ENCODE measurements at regions not wholly inside any gene's neighbourhood (a gene's known extent, or its start where the extent isn't known, plus 50 kb on each side); places are given as distances from the start of the nearest gene placed in this dataset.
"Not testable (repeated sequence)": the region's sequence is repeated elsewhere in the genome, so short reads cannot be mapped to it uniquely, and the experiment has no call there.

- no peak for DNase-seq
These were observed 205.0 kb upstream of the AHR start for GRCh38 chr7:17093461-17093860.

DNA sequence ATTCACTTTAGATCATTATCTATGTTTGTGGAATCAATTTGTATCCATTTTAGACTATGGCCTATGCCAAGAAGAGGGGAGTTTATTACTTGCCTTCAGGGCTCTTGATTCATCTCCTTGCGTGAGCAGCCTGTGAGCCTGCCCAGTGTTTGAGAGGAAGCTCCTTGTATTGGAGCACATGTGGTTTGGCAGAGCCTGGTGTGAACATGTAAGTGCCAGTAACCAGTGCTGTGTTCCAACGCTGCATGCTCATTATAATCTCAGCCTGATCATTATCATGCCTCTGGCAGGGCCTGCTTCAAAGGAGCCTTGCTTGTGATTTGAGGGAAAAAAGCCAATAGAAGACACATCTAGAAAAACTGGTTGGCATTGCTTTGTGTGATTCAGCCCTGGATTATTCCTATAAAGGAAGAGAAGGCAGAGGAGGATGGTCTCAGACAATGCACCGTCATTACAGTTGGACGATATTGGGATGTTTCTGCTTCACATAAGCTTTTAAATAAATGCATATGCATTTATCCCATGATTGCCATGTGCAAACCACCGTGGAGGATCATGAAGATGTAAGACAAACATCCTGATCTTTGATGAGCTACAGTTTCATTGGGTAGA is 203.4 kb upstream of the AHR start:
- DNase-seq = no peak

- no peak for DNase-seq
These were observed 202.5 kb upstream of the AHR start for GRCh38 chr7:17095931-17096330.

- DNase-seq = no peak
These were observed 200.7 kb upstream of the AHR start for GRCh38 chr7:17097668-17098297.

- no peak for DNase-seq
These were observed 199.9 kb upstream of the AHR start for GRCh38 chr7:17098515-17098914.

- DNase-seq = no peak
These were observed 199.1 kb upstream of the AHR start for GRCh38 chr7:17099083-17099973.

DNA sequence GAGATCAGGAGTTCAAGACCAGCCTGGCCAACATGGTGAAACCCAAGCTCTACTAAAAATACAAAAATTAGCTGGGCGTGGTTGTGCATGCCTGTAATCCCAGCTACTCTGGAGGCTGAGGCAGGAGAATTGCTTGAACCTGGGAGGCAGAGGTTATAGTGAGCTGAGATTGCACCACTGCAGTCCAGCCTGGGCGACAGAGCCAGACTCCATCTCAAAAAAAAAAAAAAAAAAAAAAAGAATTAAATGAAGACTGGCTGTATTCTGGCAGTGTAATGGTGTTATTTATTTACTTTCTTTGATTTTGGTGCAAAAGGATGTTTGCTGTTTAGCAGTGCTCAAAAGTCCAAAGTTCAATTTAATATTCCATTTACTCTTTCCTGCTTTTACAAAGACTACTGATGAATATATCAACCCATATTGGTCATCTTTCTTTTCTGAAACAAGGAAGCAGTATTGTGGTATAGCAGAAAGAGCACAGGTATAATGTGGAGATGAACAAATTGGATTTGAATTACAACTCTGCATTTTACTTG is 198.4 kb upstream of the AHR start:
- DNase-seq = not testable (repeated sequence)

- DNase-seq = no peak
These were observed 197.2 kb upstream of the AHR start for GRCh38 chr7:17101207-17101696.

DNA sequence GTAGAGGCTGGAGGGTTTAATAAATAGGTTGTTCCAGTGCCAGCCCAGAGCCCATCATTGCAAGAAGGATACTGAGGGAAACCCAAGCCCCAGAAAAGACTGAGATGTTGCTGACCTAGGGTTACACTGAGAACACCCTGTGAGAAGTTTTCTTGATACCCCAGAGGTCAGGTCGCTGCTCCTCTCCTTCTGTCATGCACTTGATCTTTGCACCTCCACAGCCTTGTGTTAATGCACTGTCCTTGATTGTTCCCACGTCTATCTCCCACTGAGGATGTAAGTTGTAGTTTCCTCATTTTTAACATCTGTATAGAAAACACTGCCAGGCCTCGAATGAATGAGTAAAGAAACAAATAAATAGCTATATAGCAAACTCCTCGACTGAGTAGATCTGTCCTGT is 195.3 kb upstream of the AHR start:
- DNase-seq = no peak

- no peak for DNase-seq
These were observed 194.5 kb upstream of the AHR start for GRCh38 chr7:17103984-17104383.

GRCh38 chr7:17104419-17104818 is 194.0 kb upstream of the AHR start:
- DNase-seq = no peak

DNA sequence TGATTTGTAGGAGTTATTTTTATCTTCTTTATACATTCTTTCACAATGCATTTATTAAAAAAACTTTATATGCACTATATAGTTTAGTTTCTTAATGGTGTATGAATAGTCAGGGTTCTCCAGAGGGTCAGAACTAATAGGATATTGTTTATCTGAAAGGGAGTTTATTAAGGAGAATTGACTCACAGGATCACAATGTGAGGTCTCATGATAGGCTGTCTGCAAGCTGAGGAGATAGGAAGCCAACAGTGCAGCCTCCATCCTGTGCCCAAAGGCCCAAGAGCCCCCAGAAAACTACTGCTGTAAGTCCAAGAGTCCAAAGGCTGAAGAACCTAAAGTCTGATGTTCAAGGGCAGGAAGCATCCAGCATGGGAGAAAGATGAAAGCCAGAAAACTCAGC is 192.8 kb upstream of the AHR start:
- no peak for DNase-seq

- no peak for DNase-seq
These were observed 190.3 kb upstream of the AHR start for GRCh38 chr7:17108049-17108584.

DNA sequence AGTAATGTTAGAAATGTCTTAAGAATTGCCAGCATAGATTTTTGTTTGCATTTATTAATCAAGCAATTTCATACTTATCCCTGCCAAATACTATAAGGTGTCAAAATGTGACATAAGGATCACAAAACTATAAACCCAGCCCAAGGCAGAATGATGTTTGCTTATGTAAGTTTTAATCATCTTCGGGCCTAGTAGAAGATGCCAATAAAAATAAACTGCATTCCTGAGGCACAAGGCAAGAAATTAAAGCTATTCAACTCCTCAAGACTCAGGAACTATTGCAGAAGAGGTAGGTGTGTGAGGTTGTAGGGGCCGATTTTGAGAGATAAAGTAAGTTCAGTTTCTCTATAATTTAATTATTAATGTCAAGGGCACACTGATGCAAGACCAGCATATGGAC is 189.4 kb upstream of the AHR start:
- DNase-seq = no peak

- not testable (repeated sequence) for DNase-seq
These were observed 184.7 kb upstream of the AHR start for GRCh38 chr7:17113770-17114169.

GRCh38 chr7:17118412-17118811 is 180.0 kb upstream of the AHR start:
- DNase-seq = no peak

DNA sequence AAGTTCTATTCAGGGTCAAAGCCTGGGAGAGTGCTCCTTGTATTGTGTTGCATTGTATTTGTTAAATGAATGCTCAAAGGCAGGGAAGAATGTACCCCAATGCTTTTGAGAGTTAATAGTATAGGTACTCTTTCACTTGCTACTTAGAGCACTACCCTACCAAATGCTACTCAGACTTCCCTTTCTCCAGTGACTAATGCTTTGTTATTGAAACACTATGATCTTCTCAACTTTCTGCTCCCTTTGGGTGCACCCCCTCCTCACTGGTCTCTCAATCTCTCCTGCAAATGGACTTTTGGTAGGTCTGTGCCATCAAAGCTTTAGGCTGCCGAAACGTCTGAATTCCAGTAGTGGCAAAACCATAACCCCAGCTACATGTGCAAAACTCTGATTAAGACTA is 177.7 kb upstream of the AHR start:
- DNase-seq = no peak

DNA sequence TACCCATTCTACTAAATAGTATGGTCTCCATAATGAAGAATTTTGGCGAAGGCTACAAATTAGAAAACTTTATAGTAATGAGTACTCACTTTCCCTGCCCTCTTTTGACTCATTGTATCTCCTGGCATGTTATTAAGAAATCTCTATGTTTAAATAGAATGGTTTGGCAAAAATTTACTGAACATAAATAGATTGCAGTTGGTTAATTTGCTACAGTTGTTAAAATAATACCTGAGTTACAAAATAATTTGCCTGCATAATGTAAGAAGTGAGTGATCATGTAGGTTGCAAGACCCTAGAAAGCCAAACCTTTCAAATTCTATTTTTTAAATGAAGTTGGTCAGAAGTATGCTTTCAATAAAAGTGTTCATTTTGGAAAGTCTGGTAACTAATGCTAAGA is 176.8 kb upstream of the AHR start:
- no peak for DNase-seq

GRCh38 chr7:17123020-17123419 is 175.4 kb upstream of the AHR start:
- peak; percentile 21 for DNase-seq

- DNase-seq = no peak
These were observed 171.8 kb upstream of the AHR start for GRCh38 chr7:17126413-17127268.

DNA sequence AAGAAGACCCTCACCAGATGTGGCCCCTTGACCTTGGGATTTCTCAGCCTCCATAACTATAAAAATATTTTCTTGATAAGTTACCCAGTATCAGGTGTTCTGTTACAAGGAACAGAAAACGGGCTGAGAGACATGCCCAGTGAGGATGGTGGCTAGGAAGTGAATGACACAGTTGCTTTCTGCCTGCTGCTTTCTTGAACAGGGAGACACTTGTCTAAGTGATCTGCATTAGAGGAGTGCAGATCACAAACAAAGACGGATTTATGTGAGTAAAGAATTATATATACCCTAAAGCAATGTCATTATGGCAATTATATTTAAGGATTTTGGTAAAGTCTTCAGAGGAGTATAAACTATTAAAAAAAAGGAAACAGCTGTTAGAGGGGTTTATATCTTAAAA is 169.2 kb upstream of the AHR start:
- no peak for DNase-seq

Measured in muscle of arm (tissue), 1 donor.